Prostate gland (tissue), 2 donors: ENCODE measurements at regions not wholly inside any gene's neighbourhood (a gene's known extent, or its start where the extent isn't known, plus 50 kb on each side); places are given as distances from the start of the nearest gene placed in this dataset.

ENCODE experiments used
- POLR2A ChIP-seq: fragments of 450-650 bp; IDR thresholded peaks from one replicate; pipeline ENCODE4 v1.6.1; 2016; ENCODE audit warnings: antibody characterized with exemption, mild to moderate bottlenecking
- TF ChIP-seq, protein P1 (sequence below), 4 experiments: fragments of 200-600 bp in 2 of 4; fragments of 450-650 bp in 2 of 4; sonication (generic) in 2 of 4; IDR thresholded peaks; 1 replicate in 3 of 4; 2 replicates in 1 of 4; pipeline ENCODE4 v1.5.1; 2016 to 2019; ENCODE audit warnings: antibody characterized with exemption in 4 of 4, mild to moderate bottlenecking in 2 of 4, moderate library complexity in 2 of 4

DNA sequence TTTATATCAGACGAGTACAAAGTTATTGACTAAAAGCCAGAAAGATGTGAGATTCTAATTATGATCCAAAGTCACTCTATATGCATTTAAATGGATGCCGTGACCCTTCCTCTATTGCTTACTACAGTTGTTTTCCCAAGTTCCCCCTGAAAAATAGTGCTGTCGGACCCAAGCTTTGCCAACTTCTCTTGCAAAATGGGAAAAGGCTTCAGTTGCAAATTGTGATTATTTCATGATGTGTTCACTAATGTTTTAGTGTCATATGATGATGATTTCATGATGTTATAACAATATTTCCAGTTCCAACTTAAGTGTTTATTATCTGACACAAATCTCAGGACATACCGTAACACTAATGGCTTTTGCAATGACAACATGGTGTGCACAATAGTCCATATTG, 534.6 kb upstream of the ATP2B1 start:
- TF ChIP-seq POLR2A: no peak
- TF ChIP-seq, protein P1, sequence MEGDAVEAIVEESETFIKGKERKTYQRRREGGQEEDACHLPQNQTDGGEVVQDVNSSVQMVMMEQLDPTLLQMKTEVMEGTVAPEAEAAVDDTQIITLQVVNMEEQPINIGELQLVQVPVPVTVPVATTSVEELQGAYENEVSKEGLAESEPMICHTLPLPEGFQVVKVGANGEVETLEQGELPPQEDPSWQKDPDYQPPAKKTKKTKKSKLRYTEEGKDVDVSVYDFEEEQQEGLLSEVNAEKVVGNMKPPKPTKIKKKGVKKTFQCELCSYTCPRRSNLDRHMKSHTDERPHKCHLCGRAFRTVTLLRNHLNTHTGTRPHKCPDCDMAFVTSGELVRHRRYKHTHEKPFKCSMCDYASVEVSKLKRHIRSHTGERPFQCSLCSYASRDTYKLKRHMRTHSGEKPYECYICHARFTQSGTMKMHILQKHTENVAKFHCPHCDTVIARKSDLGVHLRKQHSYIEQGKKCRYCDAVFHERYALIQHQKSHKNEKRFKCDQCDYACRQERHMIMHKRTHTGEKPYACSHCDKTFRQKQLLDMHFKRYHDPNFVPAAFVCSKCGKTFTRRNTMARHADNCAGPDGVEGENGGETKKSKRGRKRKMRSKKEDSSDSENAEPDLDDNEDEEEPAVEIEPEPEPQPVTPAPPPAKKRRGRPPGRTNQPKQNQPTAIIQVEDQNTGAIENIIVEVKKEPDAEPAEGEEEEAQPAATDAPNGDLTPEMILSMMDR (IDR thresholded peaks at IDR 0.05): no peak
